GM19025 (cell line): ENCODE measurements at regions not wholly inside any gene's neighbourhood (a gene's known extent, or its start where the extent isn't known, plus 50 kb on each side); places are given as distances from the start of the nearest gene placed in this dataset.
A peak's percentile ranks its signal among the peaks of the same experiment; 100 is the strongest.
"Not testable (repeated sequence)": the region's sequence is repeated elsewhere in the genome, so short reads cannot be mapped to it uniquely, and the experiment has no call there.

Source experiments
- ATAC-seq: cut with Tn5 transposase; IDR thresholded peaks from one replicate; pipeline ENCODE4 v1.9.1; 2021; ENCODE audit warnings: mild to moderate bottlenecking, low read depth, moderate library complexity; ENCODE audit not compliant: unreplicated experiment

- no peak for ATAC-seq
These were observed 275.3 kb downstream of the COG6 start for GRCh38 chr13:39930544-39931444.

DNA sequence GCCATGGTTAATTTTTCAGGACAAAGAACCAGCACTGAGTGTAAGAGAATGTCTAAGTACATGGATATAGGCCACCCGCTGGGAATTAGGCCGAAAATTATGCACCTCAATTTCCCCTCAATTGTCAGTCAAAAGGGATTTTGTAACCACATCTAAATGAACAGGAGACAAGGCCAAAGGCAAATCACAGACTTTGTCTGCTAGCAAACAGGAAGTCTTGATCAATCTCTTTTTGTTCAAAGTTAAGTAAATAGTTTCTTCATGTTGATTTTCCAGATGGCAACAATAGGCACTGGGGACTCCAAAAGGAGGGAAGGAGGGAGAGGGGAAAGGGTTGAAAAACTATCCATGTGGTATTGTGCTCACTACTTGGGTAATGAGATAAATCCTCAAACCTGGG, 276.0 kb downstream of the COG6 start:
- no peak for ATAC-seq

DNA sequence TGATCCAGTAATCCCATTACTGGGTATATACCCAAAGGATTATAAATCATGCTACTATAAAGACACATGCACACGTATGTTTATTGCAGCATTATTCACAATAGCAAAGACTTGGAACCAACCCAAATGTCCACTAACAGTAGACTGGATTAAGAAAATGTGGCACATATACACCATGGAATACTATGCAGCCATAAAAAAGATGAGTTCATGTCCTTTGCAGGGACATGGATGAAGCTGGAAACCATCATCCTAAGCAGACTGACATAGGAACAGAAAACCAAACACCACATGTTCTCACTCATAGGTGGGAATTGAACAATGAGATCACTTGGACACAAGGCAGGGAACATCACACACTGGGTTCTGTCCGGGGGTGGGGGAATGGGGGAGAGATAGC, 277.1 kb downstream of the COG6 start:
- not testable (repeated sequence) for ATAC-seq

DNA sequence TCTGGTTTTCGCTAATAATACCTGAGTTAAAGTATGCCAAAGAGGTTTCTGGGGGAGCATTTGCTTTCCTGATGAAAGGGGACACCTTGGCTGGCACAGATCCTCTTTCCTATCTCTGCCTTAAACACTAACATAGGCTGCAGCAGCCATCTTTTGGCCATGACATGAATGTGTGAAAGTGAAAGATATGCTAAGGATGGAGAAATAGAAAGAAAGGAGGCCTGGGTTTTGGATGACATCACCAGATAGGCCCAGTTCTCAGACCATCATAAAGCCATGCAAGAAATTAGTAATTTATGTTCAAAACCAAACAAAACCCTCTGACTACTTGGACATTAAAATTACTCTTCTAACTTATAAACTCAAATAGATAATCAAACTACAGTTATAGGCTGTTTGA, 279.7 kb downstream of the COG6 start:
- ATAC-seq, result no peak

DNA sequence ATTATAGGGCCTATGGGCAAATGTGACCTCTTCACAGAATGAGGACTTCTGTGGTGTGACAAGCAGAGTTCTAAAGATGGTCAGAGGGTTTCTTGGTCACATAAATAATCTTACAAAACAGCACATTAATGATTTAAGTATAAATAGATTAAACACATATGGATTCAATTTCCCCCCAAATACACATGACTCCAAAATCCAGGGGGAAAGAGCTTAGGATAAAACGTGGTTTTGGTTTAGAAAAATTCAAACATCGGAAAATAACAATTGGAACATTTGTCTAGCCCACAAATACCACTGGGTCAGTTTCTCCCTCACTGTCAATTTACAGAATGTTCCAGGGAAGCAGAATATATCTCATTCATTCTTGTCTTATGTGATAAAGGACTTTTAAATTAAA, 283.1 kb downstream of the COG6 start:
- no peak for ATAC-seq

GRCh38 chr13:39941236-39941635, 285.8 kb downstream of the COG6 start:
- ATAC-seq, result no peak

GRCh38 chr13:39941911-39942551, 286.6 kb downstream of the COG6 start:
- no peak for ATAC-seq

GRCh38 chr13:39942552-39943273, 287.3 kb downstream of the COG6 start:
- ATAC-seq, result peak; percentile 93

GRCh38 chr13:39943711-39944110, 288.2 kb downstream of the COG6 start:
- ATAC-seq, result no peak

- no peak for ATAC-seq
These were observed 289.8 kb downstream of the COG6 start for GRCh38 chr13:39945226-39945625.

- no peak for ATAC-seq
These were observed 291.3 kb downstream of the COG6 start for GRCh38 chr13:39946769-39947168.

- ATAC-seq, result no peak
These were observed 295.8 kb downstream of the COG6 start for GRCh38 chr13:39951301-39951700.

DNA sequence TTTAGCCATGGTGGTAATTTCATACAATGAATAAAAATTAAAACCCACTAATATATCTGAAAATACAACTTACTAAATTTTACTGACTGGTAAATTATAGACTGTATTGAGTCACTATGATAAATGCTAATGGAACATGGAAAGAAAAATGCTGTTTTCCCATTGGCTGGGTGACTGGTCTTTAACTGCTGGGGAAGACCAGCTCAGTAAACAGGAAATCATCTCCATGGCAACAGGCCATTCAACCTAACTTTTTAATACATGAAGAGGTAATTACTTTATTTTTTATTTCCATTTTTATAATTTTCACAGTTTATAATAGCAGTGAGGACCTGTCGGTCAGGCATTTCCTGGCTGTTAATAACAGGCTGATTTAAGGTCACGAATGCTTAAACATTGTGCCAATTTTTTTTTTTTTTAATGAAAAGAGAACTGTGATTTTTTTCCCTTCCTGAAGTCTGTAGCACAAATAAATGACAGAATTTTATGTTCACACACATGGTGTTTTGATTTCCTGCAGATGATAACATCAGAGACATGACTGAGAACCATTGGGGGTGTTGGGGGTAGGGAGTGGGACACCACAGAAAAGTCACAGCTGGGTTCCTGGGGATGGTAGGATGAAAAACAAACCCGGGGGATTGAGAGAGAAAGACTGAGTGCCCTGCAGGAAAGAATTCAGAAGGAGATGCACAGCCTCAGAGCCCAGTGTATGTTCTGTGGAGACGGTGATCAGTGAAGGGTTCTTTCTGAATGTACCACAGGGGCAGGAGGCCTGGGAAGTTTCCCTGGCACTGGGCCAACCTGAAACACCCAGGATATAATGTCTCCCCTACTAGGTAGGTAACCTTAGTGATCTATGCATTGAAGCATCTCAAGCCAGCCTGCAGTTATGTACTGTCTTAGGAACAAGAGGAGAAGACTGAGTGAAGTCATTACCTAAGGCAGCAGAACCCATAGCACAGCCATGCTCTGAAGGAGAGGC, 297.1 kb downstream of the COG6 start:
- ATAC-seq, result no peak

DNA sequence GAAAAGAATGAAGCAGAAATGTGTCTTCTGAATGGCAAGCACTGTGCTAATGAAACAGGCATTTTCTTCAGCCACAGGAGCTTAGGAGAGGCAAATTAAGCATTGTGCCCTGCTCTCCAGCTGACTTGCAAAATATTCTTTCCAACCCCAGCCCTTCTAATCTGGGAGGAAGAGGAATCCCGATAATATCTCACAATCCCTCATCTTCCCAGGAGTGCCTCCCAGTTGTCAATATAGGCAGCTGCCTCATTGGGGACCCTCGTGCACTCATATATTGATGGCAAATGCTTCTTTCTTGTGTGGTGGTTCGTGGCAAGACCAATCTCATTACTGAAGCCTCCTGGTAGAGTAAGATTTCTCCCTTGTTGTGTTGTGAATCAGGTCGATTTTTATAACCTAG, 299.0 kb downstream of the COG6 start:
- no peak for ATAC-seq

DNA sequence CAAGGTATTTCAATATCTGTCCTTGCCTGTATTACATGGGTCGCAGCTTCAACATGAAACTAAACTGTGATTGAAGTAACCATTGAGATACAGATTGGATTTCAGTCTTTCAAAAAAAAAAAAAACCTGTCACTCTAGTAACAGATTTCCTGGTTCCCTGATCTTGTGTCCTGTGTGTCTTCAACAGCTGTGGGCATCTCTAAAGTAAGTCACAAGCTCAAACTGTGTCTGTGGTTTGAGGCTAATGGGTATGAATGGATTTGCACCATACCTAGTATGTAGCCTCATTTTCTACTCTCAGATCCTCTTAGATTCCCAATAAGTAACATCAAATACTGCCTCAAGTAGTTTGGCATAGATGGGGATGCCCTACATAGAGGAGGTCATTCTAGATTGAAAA, 300.1 kb downstream of the COG6 start:
- peak; percentile 32 for ATAC-seq

DNA sequence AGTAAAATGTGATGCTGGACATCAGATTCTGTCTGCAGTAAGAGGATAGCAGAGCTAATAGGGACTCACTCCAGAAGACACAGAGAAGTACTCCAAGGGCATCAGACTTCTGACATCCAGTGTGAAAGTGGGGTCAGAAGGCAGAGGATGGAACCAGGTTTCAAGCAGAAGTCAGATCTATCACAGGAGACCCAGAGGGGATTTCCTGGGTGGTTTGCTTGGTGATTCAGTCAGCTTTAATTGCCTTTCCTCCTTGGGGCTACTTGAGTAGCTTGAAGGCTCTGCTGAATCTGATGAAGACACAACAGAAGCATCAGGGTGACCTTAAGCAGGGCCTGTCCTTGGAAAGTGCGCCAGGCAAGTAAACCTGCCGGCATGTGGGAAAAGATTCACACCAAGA, 300.6 kb downstream of the COG6 start:
- peak; percentile 74 for ATAC-seq

DNA sequence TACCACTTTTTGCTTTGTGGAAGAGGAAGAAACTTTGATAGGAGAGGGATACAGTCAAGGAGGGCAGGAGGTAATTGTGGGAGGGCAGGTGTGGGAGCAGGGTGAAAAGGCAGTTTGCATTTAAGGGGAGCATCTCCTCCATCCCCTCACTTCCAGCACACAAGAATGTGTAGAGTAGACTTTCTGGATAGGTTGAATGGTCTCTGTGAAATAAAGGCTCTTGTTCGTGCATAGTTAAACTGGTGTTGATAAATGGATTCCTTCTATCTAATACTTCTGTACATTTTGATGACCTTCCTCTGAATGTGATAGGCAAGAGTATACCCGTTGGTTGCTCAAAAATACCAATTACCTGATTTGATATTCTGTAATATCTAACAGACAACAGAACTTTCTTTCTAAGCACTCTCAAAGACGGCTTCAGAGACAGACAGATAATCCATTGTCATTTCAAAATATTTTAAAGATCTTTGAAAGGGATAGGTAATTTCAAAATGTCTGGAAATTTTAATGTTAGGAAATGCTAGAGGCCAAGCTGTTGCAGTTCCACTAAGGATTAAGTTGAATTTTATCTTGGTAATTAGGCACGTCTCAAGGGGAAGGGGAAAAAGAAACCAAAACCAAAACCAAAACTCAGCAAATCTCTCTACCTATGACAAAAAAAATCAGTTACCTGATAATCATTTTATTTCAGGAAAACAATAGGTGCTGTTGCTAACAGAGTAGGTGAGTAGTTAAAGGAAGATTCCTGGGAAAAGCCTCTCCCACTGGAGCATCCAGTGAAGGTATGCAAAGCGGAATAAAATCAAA, 302.6 kb downstream of the COG6 start:
- no peak for ATAC-seq

- no peak for ATAC-seq
These were observed 304.2 kb downstream of the COG6 start for GRCh38 chr13:39959497-39960144.

DNA sequence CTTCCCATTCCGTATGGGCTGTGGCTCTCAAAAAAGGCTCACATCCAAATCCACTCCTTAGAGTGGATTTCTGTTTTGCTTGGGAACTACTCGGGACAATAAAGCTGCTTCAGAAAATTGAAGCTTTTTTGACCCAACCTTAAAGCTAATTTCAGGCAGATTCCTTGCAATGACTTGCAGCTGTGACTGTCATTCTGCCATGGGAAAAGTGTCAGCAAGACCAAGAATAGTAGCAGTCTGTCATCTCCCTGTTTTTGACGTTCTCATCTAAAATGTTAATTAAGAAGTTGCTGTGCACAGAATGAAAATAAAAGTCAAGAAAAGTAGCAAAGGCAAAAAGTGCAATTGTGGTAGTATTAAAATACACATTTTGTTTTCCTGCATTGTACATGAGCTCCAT, 304.7 kb downstream of the COG6 start:
- no peak for ATAC-seq
